Fibroblast of lung (primary cell): ENCODE measurements at regions not wholly inside any gene's neighbourhood (a gene's known extent, or its start where the extent isn't known, plus 50 kb on each side); places are given as distances from the start of the nearest gene placed in this dataset.

Experiments
- DNase-seq, 2 donors: peaks; one replicate each; pipeline versions ENCODE4 v3.0.0 to v3.0.0-alpha.2; 2010; ENCODE audit warnings: low read depth in 2 of 2
- H2AFZ ChIP-seq: 2 replicates; pipeline ENCODE4 v1.5.1; 2012; ENCODE audit warnings: low read length, control low read depth, inconsistent platforms
- H3K27ac ChIP-seq: 2 replicates; pipeline ENCODE4 v1.5.1; 2011; ENCODE audit warnings: low read length, control low read depth; ENCODE audit not compliant: insufficient read depth
- H3K27me3 ChIP-seq: 2 replicates; pipeline ENCODE4 v1.5.1; 2011; ENCODE audit warnings: mild to moderate bottlenecking, low read length; ENCODE audit not compliant: control insufficient read depth, insufficient read depth
- H3K36me3 ChIP-seq: 2 replicates; pipeline ENCODE4 v1.5.1; 2011; ENCODE audit warnings: low read length; ENCODE audit not compliant: control insufficient read depth, insufficient read depth
- H3K4me1 ChIP-seq: 2 replicates; pipeline ENCODE4 v1.5.1; 2011; ENCODE audit warnings: low read length; ENCODE audit not compliant: control insufficient read depth, insufficient read depth; ENCODE audit errors: extremely low read depth
- H3K4me2 ChIP-seq: 2 replicates; pipeline ENCODE4 v1.5.1; 2011; ENCODE audit warnings: low read length, control low read depth; ENCODE audit not compliant: insufficient read depth; ENCODE audit errors: extremely low read depth
- H3K4me3 ChIP-seq, 4 experiments: fragments of 200-600 bp in 1 of 4; sonication (generic) in 1 of 4; replicated peaks in 1 of 4; 2 replicates each; pipeline ENCODE4 v1.5.1; 2011 to 2016; ENCODE audit warnings: low read length in 4 of 4, low read depth in 3 of 4, mild to moderate bottlenecking in 3 of 4, control low read depth in 2 of 4, inconsistent platforms in 1 of 4, mixed read lengths in 1 of 4; ENCODE audit not compliant: insufficient read depth in 1 of 4; ENCODE audit errors: control extremely low read depth in 1 of 4
- H3K79me2 ChIP-seq: 2 replicates; pipeline ENCODE4 v1.5.1; 2012; ENCODE audit warnings: mild to moderate bottlenecking, low read length, inconsistent platforms; ENCODE audit not compliant: control insufficient read depth, insufficient read depth
- H3K9ac ChIP-seq: 2 replicates; pipeline ENCODE4 v1.5.1; 2011; ENCODE audit warnings: mild to moderate bottlenecking, low read length, control low read depth; ENCODE audit not compliant: insufficient read depth
- H3K9me3 ChIP-seq: 2 replicates; pipeline ENCODE4 v1.5.1; 2012; ENCODE audit warnings: low read depth, low read length; ENCODE audit not compliant: control insufficient read depth, insufficient read depth
- H4K20me1 ChIP-seq: 2 replicates; pipeline ENCODE4 v1.5.1; 2011; ENCODE audit warnings: low read length; ENCODE audit not compliant: control insufficient read depth, insufficient read depth; ENCODE audit errors: extremely low read depth
- CTCF ChIP-seq, 2 donors: IDR thresholded peaks in 1 of 2; conservative IDR thresholded peaks in 1 of 2; 1 replicate in 1 of 2; 2 replicates in 1 of 2; pipeline ENCODE4 v1.5.1; 2011 to 2012; ENCODE audit warnings: low read length in 2 of 2, control low read depth in 1 of 2, inconsistent platforms in 1 of 2, low read depth in 1 of 2, mild to moderate bottlenecking in 1 of 2
- EZH2 ChIP-seq: IDR thresholded peaks from 2 replicates; pipeline ENCODE4 v1.5.1; 2012; ENCODE audit warnings: low read length, control low read depth, mild to moderate bottlenecking; ENCODE audit errors: missing control alignments

- peaks cover 3% of the 10 kb centered on the region for H3K9me3 ChIP-seq
- TF ChIP-seq CTCF (conservative IDR thresholded peaks at IDR 0.05 in 1 of 2, IDR thresholded peaks at IDR 0.05 in 1 of 2; ENCODE audit: low read depth in 1 of 2, low read length in 2 of 2) = no peak
- TF ChIP-seq EZH2 = no peak
- H2AFZ ChIP-seq = no peak overlapping the region
- H3K36me3 ChIP-seq = no peaks in the 10 kb centered on the region
- H3K27ac ChIP-seq = no peak overlapping the region
- H3K79me2 ChIP-seq = no peaks in the 10 kb centered on the region
- H3K27me3 ChIP-seq = no peaks in the 10 kb centered on the region
- H3K4me3 ChIP-seq = no peak overlapping the region
- H4K20me1 ChIP-seq = no peaks in the 10 kb centered on the region
- no peak overlapping the region for H3K4me2 ChIP-seq
- H3K9ac ChIP-seq = no peak overlapping the region
- H3K4me1 ChIP-seq = no peaks in the 10 kb centered on the region
- no peak for DNase-seq
Observed at GRCh38 chr14:97571866-97572555, 774.8 kb downstream of the VRK1 start.

GRCh38 chr14:97572583-97573458, 775.6 kb downstream of the VRK1 start:
- no peaks in the 10 kb centered on the region for H3K79me2 ChIP-seq
- H3K27ac ChIP-seq = no peak overlapping the region
- H3K4me1 ChIP-seq = no peaks in the 10 kb centered on the region
- DNase-seq = no peak
- H3K27me3 ChIP-seq = no peaks in the 10 kb centered on the region
- no peak overlapping the region for H3K9ac ChIP-seq
- no peak for TF ChIP-seq CTCF (conservative IDR thresholded peaks at IDR 0.05 in 1 of 2, IDR thresholded peaks at IDR 0.05 in 1 of 2; ENCODE audit: low read depth in 1 of 2, low read length in 2 of 2)
- no peak for TF ChIP-seq EZH2
- H4K20me1 ChIP-seq = no peaks in the 10 kb centered on the region
- H2AFZ ChIP-seq = no peak overlapping the region
- no peak overlapping the region for H3K4me2 ChIP-seq
- no peak overlapping the region for H3K4me3 ChIP-seq
- H3K36me3 ChIP-seq = no peaks in the 10 kb centered on the region
- peaks cover 3% of the 10 kb centered on the region for H3K9me3 ChIP-seq

- Histone ChIP-seq H3K9ac (no peak overlapping the region), H2AFZ (no peak overlapping the region), H3K4me1 (no peaks in the 10 kb centered on the region), H3K4me2 (no peak overlapping the region), H3K79me2 (no peaks in the 10 kb centered on the region), H3K27ac (no peak overlapping the region), H3K4me3 (no peak overlapping the region), H3K36me3 (no peaks in the 10 kb centered on the region), H3K27me3 (no peaks in the 10 kb centered on the region), H3K9me3 (peaks cover 3% of the 10 kb centered on the region), H4K20me1 (no peaks in the 10 kb centered on the region)
- TF ChIP-seq EZH2 = no peak
- no peak for DNase-seq
Observed at GRCh38 chr14:97575677-97576076, 778.5 kb downstream of the VRK1 start.
